HEK293T (cell line): ENCODE measurements at regions not wholly inside any gene's neighbourhood (a gene's known extent, or its start where the extent isn't known, plus 50 kb on each side); places are given as distances from the start of the nearest gene placed in this dataset.

Source experiments
- ARNT ChIP-seq: fragments of 450-650 bp; IDR thresholded peaks from 2 replicates; pipeline ENCODE4 v1.6.1; 2017; ENCODE audit warnings: mild to moderate bottlenecking
- BHLHE40 ChIP-seq: fragments of 450-650 bp; IDR thresholded peaks from 2 replicates; pipeline ENCODE4 v1.6.1; 2016; ENCODE audit warnings: mild to moderate bottlenecking, moderate library complexity, borderline replicate concordance
- FOXA1 ChIP-seq: fragments of 450-650 bp; IDR thresholded peaks from 2 replicates; pipeline ENCODE4 v1.6.1; 2016; ENCODE audit warnings: mild to moderate bottlenecking
- FOXK2 ChIP-seq: fragments of 450-650 bp; IDR thresholded peaks from 2 replicates; pipeline ENCODE4 v1.6.1; 2016; ENCODE audit warnings: mild to moderate bottlenecking
- FOXM1 ChIP-seq: fragments of 450-650 bp; IDR thresholded peaks from 2 replicates; pipeline ENCODE4 v1.6.1; 2017; ENCODE audit warnings: mild to moderate bottlenecking, borderline replicate concordance
- LEF1 ChIP-seq: fragments of 450-650 bp; IDR thresholded peaks from 2 replicates; pipeline ENCODE4 v1.6.1; 2017; ENCODE audit warnings: mild to moderate bottlenecking, borderline replicate concordance
- SP1 ChIP-seq: fragments of 450-650 bp; IDR thresholded peaks from 2 replicates; pipeline ENCODE4 v1.6.1; 2017
- SUZ12 ChIP-seq: fragments of 450-650 bp; IDR thresholded peaks from 2 replicates; pipeline ENCODE4 v1.6.1; 2016; ENCODE audit warnings: mild to moderate bottlenecking
- TARDBP ChIP-seq: fragments of 450-650 bp; IDR thresholded peaks from 2 replicates; pipeline ENCODE4 v1.6.1; 2016
- ZNF384 ChIP-seq: fragments of 450-650 bp; IDR thresholded peaks from 2 replicates; pipeline ENCODE4 v1.6.1; 2016

- TF ChIP-seq ZNF384 = no peak
- TF ChIP-seq LEF1 = no peak
- no peak for TF ChIP-seq FOXA1
- no peak for TF ChIP-seq TARDBP
- TF ChIP-seq ARNT = no peak
- no peak for TF ChIP-seq SP1
- TF ChIP-seq BHLHE40 = no peak
- TF ChIP-seq SUZ12 = no peak
- no peak for TF ChIP-seq FOXM1
- TF ChIP-seq FOXK2 = no peak
Observed at GRCh38 chr3:75300606-75301005, 363.5 kb upstream of the FRG2C start.
